Chondrocyte (in vitro differentiated cells): ENCODE measurements at regions not wholly inside any gene's neighbourhood (a gene's known extent, or its start where the extent isn't known, plus 50 kb on each side); places are given as distances from the start of the nearest gene placed in this dataset.

Experiments
- DNase-seq: peaks from one replicate; pipeline ENCODE4 v3.0.0; 2021; ENCODE audit warnings: mixed read lengths, low spot score
- H3K27ac Mint-ChIP-seq: one replicate; pipeline ENCODE4 v1.8.0; 2021; ENCODE audit warnings: mild to moderate bottlenecking, moderate library complexity, mixed read lengths; ENCODE audit not compliant: unreplicated experiment
- H3K27me3 Mint-ChIP-seq: 2 replicates; pipeline ENCODE4 v1.8.0; 2021; ENCODE audit warnings: low read depth, mixed read lengths
- H3K36me3 Mint-ChIP-seq: 2 replicates; pipeline ENCODE4 v1.8.0; 2021; ENCODE audit warnings: low read depth, mixed read lengths
- H3K4me1 Mint-ChIP-seq: 2 replicates; pipeline ENCODE4 v1.8.0; 2021; ENCODE audit warnings: low read depth, mild to moderate bottlenecking, mixed read lengths
- H3K4me3 Mint-ChIP-seq: one replicate; pipeline ENCODE4 v1.8.0; 2021; ENCODE audit warnings: mild to moderate bottlenecking, moderate library complexity, mixed read lengths; ENCODE audit not compliant: unreplicated experiment
- H3K9me3 Mint-ChIP-seq: 2 replicates; pipeline ENCODE4 v1.8.0; 2021; ENCODE audit warnings: low read depth, mixed read lengths
- CTCF ChIP-seq: fragments of 200-600 bp; sonication (generic); IDR thresholded peaks from 2 replicates; pipeline ENCODE4 v1.5.0; 2021; ENCODE audit warnings: antibody characterized with exemption, mild to moderate bottlenecking, moderate library complexity

GRCh38 chr5:72656331-72656730 lies 149.1 kb upstream of the ZNF366 start:
- Mint-ChIP-seq H3K27me3 (no peaks in the 10 kb centered on the region), H3K36me3 (no peaks in the 10 kb centered on the region), H3K9me3 (no peaks in the 10 kb centered on the region), H3K27ac (no peak overlapping the region), H3K4me3 (no peak overlapping the region), H3K4me1 (peaks cover 10% of the 10 kb centered on the region)
- no peak for DNase-seq
- no peak for TF ChIP-seq CTCF

- Mint-ChIP-seq H3K4me1 (peaks cover 13% of the 10 kb centered on the region), H3K36me3 (no peaks in the 10 kb centered on the region), H3K4me3 (no peak overlapping the region), H3K27ac (no peak overlapping the region), H3K9me3 (no peaks in the 10 kb centered on the region), H3K27me3 (no peaks in the 10 kb centered on the region)
- no peak for TF ChIP-seq CTCF
- DNase-seq: no peak
Observed at GRCh38 chr5:72654231-72654630, 147.0 kb upstream of the ZNF366 start.

GRCh38 chr5:72653586-72653985 lies 146.4 kb upstream of the ZNF366 start:
- H3K9me3 Mint-ChIP-seq: no peaks in the 10 kb centered on the region
- H3K4me3 Mint-ChIP-seq: no peak overlapping the region
- no peak for TF ChIP-seq CTCF
- H3K27me3 Mint-ChIP-seq: no peaks in the 10 kb centered on the region
- H3K4me1 Mint-ChIP-seq: peaks cover 13% of the 10 kb centered on the region
- H3K36me3 Mint-ChIP-seq: no peaks in the 10 kb centered on the region
- DNase-seq: no peak
- H3K27ac Mint-ChIP-seq: no peak overlapping the region

- H3K27ac Mint-ChIP-seq: no peak overlapping the region
- no peak for DNase-seq
- H3K4me1 Mint-ChIP-seq: peaks cover 13% of the 10 kb centered on the region
- no peaks in the 10 kb centered on the region for H3K27me3 Mint-ChIP-seq
- no peak for TF ChIP-seq CTCF
- no peak overlapping the region for H3K4me3 Mint-ChIP-seq
- no peaks in the 10 kb centered on the region for H3K9me3 Mint-ChIP-seq
- H3K36me3 Mint-ChIP-seq: no peaks in the 10 kb centered on the region
Observed at GRCh38 chr5:72651779-72652178, 144.6 kb upstream of the ZNF366 start.

DNA sequence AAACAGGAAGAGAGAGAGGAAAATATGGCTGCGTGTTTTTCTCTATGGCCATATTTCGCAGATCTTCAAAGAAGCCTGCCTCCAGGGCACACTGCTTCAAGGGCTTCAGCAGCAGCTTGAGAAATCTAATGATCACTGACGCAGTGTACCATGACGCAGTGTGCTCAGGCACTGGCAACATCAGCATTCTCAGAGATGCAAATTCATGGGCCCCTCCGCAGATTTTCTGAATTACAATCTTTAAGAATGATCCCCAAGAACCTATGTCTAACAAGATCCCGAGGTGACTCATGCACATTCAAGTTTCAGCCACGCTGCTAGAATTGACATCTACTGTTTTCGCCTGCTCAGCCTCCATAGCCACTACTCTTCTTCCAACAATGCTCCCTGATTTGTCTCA lies 143.9 kb upstream of the ZNF366 start:
- Mint-ChIP-seq H3K9me3 (no peaks in the 10 kb centered on the region), H3K36me3 (no peaks in the 10 kb centered on the region), H3K4me3 (no peak overlapping the region), H3K27ac (no peak overlapping the region), H3K4me1 (peaks cover 13% of the 10 kb centered on the region), H3K27me3 (no peaks in the 10 kb centered on the region)
- DNase-seq: no peak
- TF ChIP-seq CTCF: no peak
